Suprapubic skin (tissue), 3 donors: ENCODE measurements at regions not wholly inside any gene's neighbourhood (a gene's known extent, or its start where the extent isn't known, plus 50 kb on each side); places are given as distances from the start of the nearest gene placed in this dataset.

Source experiments
- CTCF ChIP-seq, 2 donors: fragments of 200-600 bp in 1 of 2; fragments of 450-650 bp in 1 of 2; sonication (generic) in 1 of 2; IDR thresholded peaks; one replicate each; pipeline ENCODE4 v1.5.1; 2016 to 2019; ENCODE audit warnings: antibody characterized with exemption in 2 of 2, mild to moderate bottlenecking in 1 of 2, moderate library complexity in 1 of 2
- POLR2A ChIP-seq, 2 donors: fragments of 450-650 bp; IDR thresholded peaks; one replicate each; pipeline ENCODE4 v1.6.1; 2017; ENCODE audit warnings: antibody characterized with exemption in 2 of 2, mild to moderate bottlenecking in 2 of 2, moderate library complexity in 2 of 2

- TF ChIP-seq POLR2A (IDR thresholded peaks at IDR 0.05) (no peak), CTCF (IDR thresholded peaks at IDR 0.05) (no peak)
Measured at GRCh38 chr6:67676892-67677291, 958.2 kb upstream of the ADGRB3 start.
